ENCODE measurements at regions not wholly inside any gene's neighbourhood (a gene's known extent, or its start where the extent isn't known, plus 50 kb on each side); places are given as distances from the start of the nearest gene placed in this dataset.
A peak's percentile ranks its signal among the peaks of the same experiment; 100 is the strongest.

- TF ChIP-seq, protein P1, sequence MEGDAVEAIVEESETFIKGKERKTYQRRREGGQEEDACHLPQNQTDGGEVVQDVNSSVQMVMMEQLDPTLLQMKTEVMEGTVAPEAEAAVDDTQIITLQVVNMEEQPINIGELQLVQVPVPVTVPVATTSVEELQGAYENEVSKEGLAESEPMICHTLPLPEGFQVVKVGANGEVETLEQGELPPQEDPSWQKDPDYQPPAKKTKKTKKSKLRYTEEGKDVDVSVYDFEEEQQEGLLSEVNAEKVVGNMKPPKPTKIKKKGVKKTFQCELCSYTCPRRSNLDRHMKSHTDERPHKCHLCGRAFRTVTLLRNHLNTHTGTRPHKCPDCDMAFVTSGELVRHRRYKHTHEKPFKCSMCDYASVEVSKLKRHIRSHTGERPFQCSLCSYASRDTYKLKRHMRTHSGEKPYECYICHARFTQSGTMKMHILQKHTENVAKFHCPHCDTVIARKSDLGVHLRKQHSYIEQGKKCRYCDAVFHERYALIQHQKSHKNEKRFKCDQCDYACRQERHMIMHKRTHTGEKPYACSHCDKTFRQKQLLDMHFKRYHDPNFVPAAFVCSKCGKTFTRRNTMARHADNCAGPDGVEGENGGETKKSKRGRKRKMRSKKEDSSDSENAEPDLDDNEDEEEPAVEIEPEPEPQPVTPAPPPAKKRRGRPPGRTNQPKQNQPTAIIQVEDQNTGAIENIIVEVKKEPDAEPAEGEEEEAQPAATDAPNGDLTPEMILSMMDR (conservative IDR thresholded peaks at IDR 0.05): peak; percentile 47
- Mint-ChIP-seq H3K36me3 (no peaks in the 10 kb centered on the region), H3K27me3 (no peaks in the 10 kb centered on the region), H3K27ac (no peak overlapping the region), H3K9me3 (no peaks in the 10 kb centered on the region), H3K4me1 (ENCODE audit: unreplicated experiment) (no peaks in the 10 kb centered on the region), H3K4me3 (no peak overlapping the region)
- no peak for DNase-seq (ENCODE audit: extremely low spot score, unreplicated experiment)
Observed at GRCh38 chr4:184575306-184575705, 73.9 kb downstream of the CASP3 start.

- Mint-ChIP-seq H3K4me1 (ENCODE audit: unreplicated experiment) (no peaks in the 10 kb centered on the region), H3K36me3 (no peaks in the 10 kb centered on the region), H3K9me3 (no peaks in the 10 kb centered on the region), H3K27ac (no peak overlapping the region), H3K4me3 (no peak overlapping the region), H3K27me3 (no peaks in the 10 kb centered on the region)
- DNase-seq (ENCODE audit: extremely low spot score, unreplicated experiment): no peak
- TF ChIP-seq, protein P1 (conservative IDR thresholded peaks at IDR 0.05): no peak
Observed at GRCh38 chr4:184574861-184575260, 74.4 kb downstream of the CASP3 start.

GRCh38 chr4:184573701-184574100 lies 75.5 kb downstream of the CASP3 start:
- no peak overlapping the region for H3K4me3 Mint-ChIP-seq

DNA sequence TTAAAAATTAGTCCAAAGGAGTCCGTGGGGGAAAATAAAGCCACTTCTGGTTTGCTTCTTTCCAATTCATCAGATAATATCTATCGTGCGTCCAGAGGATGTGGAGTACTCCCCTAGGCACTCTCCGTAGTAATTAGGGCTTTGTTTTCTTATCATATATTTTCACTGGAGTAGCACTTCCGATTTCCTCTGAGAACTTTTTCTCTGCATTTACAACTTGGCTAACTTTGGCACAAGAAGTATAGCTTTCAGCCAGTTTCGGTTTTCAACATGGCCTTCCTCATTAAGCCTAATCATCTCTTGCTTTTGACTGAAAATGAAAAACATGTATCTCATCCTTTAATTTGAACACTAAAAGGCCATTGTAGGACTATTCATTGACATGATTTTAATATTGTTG lies 80.5 kb downstream of the CASP3 start:
- H3K9me3 Mint-ChIP-seq: peaks cover 7% of the 10 kb centered on the region
- H3K36me3 Mint-ChIP-seq: no peaks in the 10 kb centered on the region
- no peak overlapping the region for H3K27ac Mint-ChIP-seq
- TF ChIP-seq, protein P1 (conservative IDR thresholded peaks at IDR 0.05): no peak
- H3K27me3 Mint-ChIP-seq: no peaks in the 10 kb centered on the region
- no peak overlapping the region for H3K4me3 Mint-ChIP-seq
- DNase-seq (ENCODE audit: extremely low spot score, unreplicated experiment): no peak
- H3K4me1 Mint-ChIP-seq (ENCODE audit: unreplicated experiment): no peaks in the 10 kb centered on the region

More at GRCh38 chr4:184573701-184574100, 75.5 kb downstream of the CASP3 start:
- TF ChIP-seq, protein P1 (conservative IDR thresholded peaks at IDR 0.05): no peak
- H3K4me1 Mint-ChIP-seq (ENCODE audit: unreplicated experiment): no peaks in the 10 kb centered on the region
- no peaks in the 10 kb centered on the region for H3K9me3 Mint-ChIP-seq
- no peaks in the 10 kb centered on the region for H3K27me3 Mint-ChIP-seq
- H3K27ac Mint-ChIP-seq: no peak overlapping the region
- H3K36me3 Mint-ChIP-seq: no peaks in the 10 kb centered on the region
- DNase-seq (ENCODE audit: extremely low spot score, unreplicated experiment): no peak

- no peak for DNase-seq (ENCODE audit: extremely low spot score, unreplicated experiment)
- TF ChIP-seq, protein P1 (conservative IDR thresholded peaks at IDR 0.05): no peak
- Mint-ChIP-seq H3K36me3 (no peaks in the 10 kb centered on the region), H3K9me3 (peaks cover 7% of the 10 kb centered on the region), H3K27ac (no peak overlapping the region), H3K27me3 (no peaks in the 10 kb centered on the region), H3K4me1 (ENCODE audit: unreplicated experiment) (no peaks in the 10 kb centered on the region), H3K4me3 (no peak overlapping the region)
Observed at GRCh38 chr4:184563621-184564020, 85.6 kb downstream of the CASP3 start.

- no peak overlapping the region for H3K4me3 Mint-ChIP-seq
- no peaks in the 10 kb centered on the region for H3K36me3 Mint-ChIP-seq
- H3K4me1 Mint-ChIP-seq (ENCODE audit: unreplicated experiment): no peaks in the 10 kb centered on the region
- H3K27me3 Mint-ChIP-seq: no peaks in the 10 kb centered on the region
- TF ChIP-seq, protein P1 (conservative IDR thresholded peaks at IDR 0.05): no peak
- no peak for DNase-seq (ENCODE audit: extremely low spot score, unreplicated experiment)
- H3K9me3 Mint-ChIP-seq: no peaks in the 10 kb centered on the region
- H3K27ac Mint-ChIP-seq: no peak overlapping the region
Observed at GRCh38 chr4:184558996-184559395, 84.6 kb upstream of the IRF2 start.
